Caco-2 (cell line): ENCODE measurements at regions not wholly inside any gene's neighbourhood (a gene's known extent, or its start where the extent isn't known, plus 50 kb on each side); places are given as distances from the start of the nearest gene placed in this dataset.

Source experiments
- BruUV-seq: library from RNA; stranded (reverse); fragments of 400-500 nt; replicated peaks from 2 replicates; lab custom pipeline; 2021; lab: Mats Ljungman, UMichigan
- CTCF ChIA-PET: fragments of 300-600 bp; sonication (Branson Sonifier 250); formaldehyde crosslinking; loops from one replicate; lab custom pipeline; 2022; ENCODE audit warnings: antibody characterized with exemption; lab: Charles Lee
- POLR2A ChIA-PET: fragments of 300-600 bp; sonication (Branson Sonifier 250); formaldehyde crosslinking; loops from one replicate; lab custom pipeline; 2022; ENCODE audit warnings: antibody characterized with exemption; lab: Charles Lee
- DNase-seq, 2 experiments: peaks; one replicate each; pipeline versions ENCODE4 v3.0.0 to v3.0.0-alpha.2; 2020 to 2022
- H3K27me3 ChIP-seq: replicated peaks from 2 replicates; pipeline ENCODE4 v1.6.0; 2011; ENCODE audit warnings: low read length; ENCODE audit not compliant: control insufficient read depth, insufficient read depth
- H3K36me3 ChIP-seq: 2 replicates; pipeline ENCODE4 v1.5.1; 2011; ENCODE audit warnings: low read length; ENCODE audit not compliant: control insufficient read depth, insufficient read depth
- H3K4me1 ChIP-seq: fragments of 250-450 bp; sonication (Bioruptor Pico); 2 replicates; pipeline ENCODE4 v1.5.1; 2020; ENCODE audit warnings: mild to moderate bottlenecking
- H3K4me3 ChIP-seq: 2 replicates; pipeline ENCODE4 v1.5.1; 2011; ENCODE audit warnings: low read depth, mild to moderate bottlenecking, control low read depth, low read length
- H3K9me3 ChIP-seq: fragments of 250-450 bp; sonication (Bioruptor Pico); 2 replicates; pipeline ENCODE4 v1.5.1; 2020; ENCODE audit warnings: mild to moderate bottlenecking, moderate library complexity
- H3K27ac Mint-ChIP-seq: one replicate; pipeline ENCODE4 v1.8.0; 2022; ENCODE audit warnings: mixed read lengths; ENCODE audit not compliant: unreplicated experiment
- H3K27me3 Mint-ChIP-seq: one replicate; pipeline ENCODE4 v1.8.0; 2022; ENCODE audit warnings: mixed read lengths; ENCODE audit not compliant: insufficient read depth, unreplicated experiment
- H3K36me3 Mint-ChIP-seq: one replicate; pipeline ENCODE4 v1.8.0; 2022; ENCODE audit warnings: mild to moderate bottlenecking, mixed read lengths; ENCODE audit not compliant: insufficient read depth, unreplicated experiment
- H3K4me1 Mint-ChIP-seq: one replicate; pipeline ENCODE4 v1.8.0; 2022; ENCODE audit warnings: low read depth, mixed read lengths; ENCODE audit not compliant: unreplicated experiment
- H3K4me3 Mint-ChIP-seq: one replicate; pipeline ENCODE4 v1.8.0; 2022; ENCODE audit warnings: mild to moderate bottlenecking, moderate library complexity, mixed read lengths; ENCODE audit not compliant: unreplicated experiment
- H3K9me3 Mint-ChIP-seq: one replicate; pipeline ENCODE4 v1.8.0; 2022; ENCODE audit warnings: mixed read lengths; ENCODE audit not compliant: unreplicated experiment
- intact Hi-C: fragments of 100-400 bp; cut with micrococcal nuclease; formaldehyde crosslinking; loops from one replicate; pipeline ENCODE4 v1.10.0; 2022; ENCODE audit not compliant: unreplicated experiment
- TF ChIP-seq, protein P1 (sequence below), 2 experiments: fragments of 200-600 bp in 1 of 2; IDR thresholded peaks; 1 replicate in 1 of 2; 2 replicates in 1 of 2; pipeline versions ENCODE4 v1.5.1 to v1.8.0; 2011 to 2022; ENCODE audit warnings: antibody characterized with exemption in 1 of 2, control low read depth in 1 of 2, inconsistent platforms in 1 of 2, low read depth in 1 of 2, low read length in 1 of 2, mild to moderate bottlenecking in 1 of 2, moderate library complexity in 1 of 2; ENCODE audit not compliant: insufficient read depth in 1 of 2, severe bottlenecking in 1 of 2, unreplicated experiment in 1 of 2

DNA sequence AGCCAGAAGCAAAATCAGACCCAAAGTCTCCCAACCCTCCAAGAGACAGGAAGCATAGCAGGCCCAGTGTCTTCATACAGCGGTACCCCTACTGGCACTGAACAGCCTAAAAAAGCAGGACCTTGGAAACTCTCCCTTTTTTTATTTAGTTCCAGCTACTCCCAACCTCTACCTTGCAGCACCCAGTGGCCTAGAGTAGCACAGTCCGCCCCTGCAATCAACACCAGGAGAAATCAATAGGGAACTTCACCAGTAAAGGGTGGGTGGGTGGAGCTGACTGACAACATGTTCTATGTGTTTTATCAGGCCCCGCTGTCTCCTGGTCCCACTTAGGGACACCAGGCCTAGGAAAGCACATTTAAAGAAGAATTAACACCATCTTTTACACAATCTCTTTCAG lies 378.5 kb upstream of the CT83 start:
- H3K4me3 Mint-ChIP-seq = no peak overlapping the region
- no peak for DNase-seq
- POLR2A ChIA-PET = no interaction called here
- no peaks in the 10 kb centered on the region for H3K27me3 Mint-ChIP-seq
- Histone ChIP-seq H3K4me1 (no peaks in the 10 kb centered on the region), H3K9me3 (no peaks in the 10 kb centered on the region), H3K27me3 (no peaks in the 10 kb centered on the region), H3K4me3 (no peak overlapping the region), H3K36me3 (no peaks in the 10 kb centered on the region)
- TF ChIP-seq, protein P1, sequence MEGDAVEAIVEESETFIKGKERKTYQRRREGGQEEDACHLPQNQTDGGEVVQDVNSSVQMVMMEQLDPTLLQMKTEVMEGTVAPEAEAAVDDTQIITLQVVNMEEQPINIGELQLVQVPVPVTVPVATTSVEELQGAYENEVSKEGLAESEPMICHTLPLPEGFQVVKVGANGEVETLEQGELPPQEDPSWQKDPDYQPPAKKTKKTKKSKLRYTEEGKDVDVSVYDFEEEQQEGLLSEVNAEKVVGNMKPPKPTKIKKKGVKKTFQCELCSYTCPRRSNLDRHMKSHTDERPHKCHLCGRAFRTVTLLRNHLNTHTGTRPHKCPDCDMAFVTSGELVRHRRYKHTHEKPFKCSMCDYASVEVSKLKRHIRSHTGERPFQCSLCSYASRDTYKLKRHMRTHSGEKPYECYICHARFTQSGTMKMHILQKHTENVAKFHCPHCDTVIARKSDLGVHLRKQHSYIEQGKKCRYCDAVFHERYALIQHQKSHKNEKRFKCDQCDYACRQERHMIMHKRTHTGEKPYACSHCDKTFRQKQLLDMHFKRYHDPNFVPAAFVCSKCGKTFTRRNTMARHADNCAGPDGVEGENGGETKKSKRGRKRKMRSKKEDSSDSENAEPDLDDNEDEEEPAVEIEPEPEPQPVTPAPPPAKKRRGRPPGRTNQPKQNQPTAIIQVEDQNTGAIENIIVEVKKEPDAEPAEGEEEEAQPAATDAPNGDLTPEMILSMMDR (IDR thresholded peaks at IDR 0.05; ENCODE audit: insufficient read depth in 1 of 2, low read depth in 1 of 2, low read length in 1 of 2, severe bottlenecking in 1 of 2, unreplicated experiment in 1 of 2) = no peak
- H3K36me3 Mint-ChIP-seq = no peaks in the 10 kb centered on the region
- no peaks in the 10 kb centered on the region for H3K4me1 Mint-ChIP-seq
- H3K27ac Mint-ChIP-seq = no peak overlapping the region
- H3K9me3 Mint-ChIP-seq = no peaks in the 10 kb centered on the region
- intact Hi-C loops = no loop called here
- no TSS peak for BruUV-seq
- CTCF ChIA-PET = no interaction called here

DNA sequence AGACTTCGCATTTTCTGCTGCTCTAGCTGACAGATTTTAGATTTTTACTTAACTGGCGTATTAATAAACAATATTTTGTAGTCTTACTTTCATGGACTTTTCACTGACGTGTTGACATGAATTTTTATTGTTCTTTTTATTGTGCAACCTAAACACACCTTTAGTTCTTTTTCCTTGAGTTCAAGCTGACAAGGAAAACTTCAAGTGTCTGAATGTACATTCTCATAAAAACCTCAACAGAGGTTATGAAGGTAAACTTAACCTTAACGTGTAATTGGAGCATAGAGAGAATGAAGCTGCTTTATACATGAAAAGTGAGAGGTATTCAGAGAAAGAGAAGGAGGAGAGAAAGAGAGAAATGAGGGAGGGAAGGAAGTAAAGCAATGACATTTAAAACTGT lies 364.3 kb upstream of the CT83 start:
- DNase-seq = no peak
- TF ChIP-seq, protein P1 (IDR thresholded peaks at IDR 0.05; ENCODE audit: insufficient read depth in 1 of 2, low read depth in 1 of 2, low read length in 1 of 2, severe bottlenecking in 1 of 2, unreplicated experiment in 1 of 2) = no peak
- Mint-ChIP-seq H3K36me3 (no peaks in the 10 kb centered on the region), H3K4me3 (no peak overlapping the region), H3K4me1 (no peaks in the 10 kb centered on the region), H3K27ac (no peak overlapping the region), H3K9me3 (no peaks in the 10 kb centered on the region), H3K27me3 (peaks cover 2% of the 10 kb centered on the region)
- CTCF ChIA-PET = no interaction called here
- no TSS peak for BruUV-seq
- Histone ChIP-seq H3K4me3 (no peak overlapping the region), H3K36me3 (no peaks in the 10 kb centered on the region), H3K4me1 (no peaks in the 10 kb centered on the region), H3K9me3 (no peaks in the 10 kb centered on the region), H3K27me3 (no peaks in the 10 kb centered on the region)
- intact Hi-C loops = no loop called here
- POLR2A ChIA-PET = no interaction called here

DNA sequence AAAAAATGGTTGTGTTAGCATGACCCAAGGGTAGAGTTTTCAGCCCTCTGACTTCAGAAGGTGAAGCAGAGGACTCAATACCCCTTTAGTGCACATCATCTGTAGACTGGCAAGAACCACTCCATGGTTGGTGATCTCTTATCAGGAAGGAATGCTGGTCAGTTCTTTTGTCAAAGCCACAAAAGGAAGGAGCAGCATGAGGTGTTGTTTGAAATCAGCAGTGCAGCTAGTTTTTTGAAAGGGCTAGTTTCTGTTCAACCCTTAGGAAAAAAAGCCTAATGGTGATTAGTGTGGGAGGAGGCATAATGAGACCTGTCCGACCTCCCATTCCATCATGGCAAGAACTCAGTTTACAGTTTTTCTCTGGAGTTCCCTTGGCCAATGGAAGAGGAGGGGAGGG lies 362.0 kb upstream of the CT83 start:
- no peak overlapping the region for H3K27ac Mint-ChIP-seq
- no TSS peak for BruUV-seq
- H3K27me3 Mint-ChIP-seq = peaks cover 2% of the 10 kb centered on the region
- TF ChIP-seq, protein P1 (IDR thresholded peaks at IDR 0.05; ENCODE audit: insufficient read depth in 1 of 2, low read depth in 1 of 2, low read length in 1 of 2, severe bottlenecking in 1 of 2, unreplicated experiment in 1 of 2) = no peak
- Histone ChIP-seq H3K27me3 (no peaks in the 10 kb centered on the region), H3K36me3 (no peaks in the 10 kb centered on the region), H3K9me3 (no peaks in the 10 kb centered on the region), H3K4me1 (no peaks in the 10 kb centered on the region), H3K4me3 (no peak overlapping the region)
- ChIA-PET POLR2A (no interaction called here), CTCF (no interaction called here)
- intact Hi-C loops = no loop called here
- H3K9me3 Mint-ChIP-seq = no peaks in the 10 kb centered on the region
- H3K36me3 Mint-ChIP-seq = no peaks in the 10 kb centered on the region
- DNase-seq = no peak
- no peak overlapping the region for H3K4me3 Mint-ChIP-seq
- no peaks in the 10 kb centered on the region for H3K4me1 Mint-ChIP-seq
